AG10803 (cell line): ENCODE measurements at regions not wholly inside any gene's neighbourhood (a gene's known extent, or its start where the extent isn't known, plus 50 kb on each side); places are given as distances from the start of the nearest gene placed in this dataset.

Source experiments
- DNase-seq: peaks from one replicate; pipeline ENCODE4 v3.0.0; 2010; ENCODE audit warnings: low read depth
- H3K4me3 ChIP-seq: 2 replicates; pipeline ENCODE4 v1.5.1; 2011; ENCODE audit warnings: mild to moderate bottlenecking, low read length, control low read depth
- TF ChIP-seq, protein P1 (sequence below): conservative IDR thresholded peaks from 2 replicates; pipeline ENCODE4 v1.5.1; 2011; ENCODE audit warnings: mild to moderate bottlenecking, low read length, control low read depth, inconsistent platforms

DNA sequence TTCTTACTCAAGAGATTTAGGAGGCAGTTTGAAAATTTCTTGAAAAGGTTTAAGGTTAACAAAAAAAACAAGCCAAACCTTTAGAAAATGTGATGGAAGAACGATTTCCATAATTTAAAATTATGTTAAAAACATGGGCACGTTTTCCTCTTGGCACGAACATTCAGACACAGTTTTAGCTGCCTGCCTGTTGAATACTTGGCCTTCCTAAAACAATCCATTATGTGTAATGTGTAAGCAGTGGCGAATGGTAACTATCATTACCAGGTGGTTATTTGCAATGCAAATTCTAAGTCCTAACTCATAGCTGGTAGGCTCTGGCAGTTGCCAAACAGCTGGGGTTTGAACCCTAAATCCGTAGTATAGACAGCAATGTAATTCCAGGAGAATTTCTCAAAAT, 1425.7 kb upstream of the SLC10A2 start:
- TF ChIP-seq, protein P1, sequence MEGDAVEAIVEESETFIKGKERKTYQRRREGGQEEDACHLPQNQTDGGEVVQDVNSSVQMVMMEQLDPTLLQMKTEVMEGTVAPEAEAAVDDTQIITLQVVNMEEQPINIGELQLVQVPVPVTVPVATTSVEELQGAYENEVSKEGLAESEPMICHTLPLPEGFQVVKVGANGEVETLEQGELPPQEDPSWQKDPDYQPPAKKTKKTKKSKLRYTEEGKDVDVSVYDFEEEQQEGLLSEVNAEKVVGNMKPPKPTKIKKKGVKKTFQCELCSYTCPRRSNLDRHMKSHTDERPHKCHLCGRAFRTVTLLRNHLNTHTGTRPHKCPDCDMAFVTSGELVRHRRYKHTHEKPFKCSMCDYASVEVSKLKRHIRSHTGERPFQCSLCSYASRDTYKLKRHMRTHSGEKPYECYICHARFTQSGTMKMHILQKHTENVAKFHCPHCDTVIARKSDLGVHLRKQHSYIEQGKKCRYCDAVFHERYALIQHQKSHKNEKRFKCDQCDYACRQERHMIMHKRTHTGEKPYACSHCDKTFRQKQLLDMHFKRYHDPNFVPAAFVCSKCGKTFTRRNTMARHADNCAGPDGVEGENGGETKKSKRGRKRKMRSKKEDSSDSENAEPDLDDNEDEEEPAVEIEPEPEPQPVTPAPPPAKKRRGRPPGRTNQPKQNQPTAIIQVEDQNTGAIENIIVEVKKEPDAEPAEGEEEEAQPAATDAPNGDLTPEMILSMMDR, result no peak
- no peak for DNase-seq
- no peak overlapping the region for H3K4me3 ChIP-seq

DNA sequence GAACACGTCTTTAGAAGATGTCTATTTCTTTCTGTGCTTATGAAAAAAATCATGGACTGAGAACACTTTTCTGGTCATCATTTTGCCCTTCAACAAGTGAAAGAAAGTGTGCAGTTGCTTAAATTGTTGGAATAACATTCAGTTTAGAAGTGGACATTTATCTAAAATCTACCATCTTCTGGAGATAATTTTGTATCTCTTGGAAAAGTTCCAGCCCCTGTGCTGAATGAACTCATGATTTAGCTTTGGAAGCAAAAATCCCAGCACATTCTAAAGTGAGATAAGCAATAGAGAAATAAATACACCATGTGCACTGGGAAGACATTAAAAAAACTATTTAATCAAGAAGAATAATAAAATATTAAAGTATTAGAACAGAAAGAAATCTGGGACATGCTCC, 1420.8 kb upstream of the SLC10A2 start:
- DNase-seq, result no peak
- no peak overlapping the region for H3K4me3 ChIP-seq
- TF ChIP-seq, protein P1, result no peak

DNA sequence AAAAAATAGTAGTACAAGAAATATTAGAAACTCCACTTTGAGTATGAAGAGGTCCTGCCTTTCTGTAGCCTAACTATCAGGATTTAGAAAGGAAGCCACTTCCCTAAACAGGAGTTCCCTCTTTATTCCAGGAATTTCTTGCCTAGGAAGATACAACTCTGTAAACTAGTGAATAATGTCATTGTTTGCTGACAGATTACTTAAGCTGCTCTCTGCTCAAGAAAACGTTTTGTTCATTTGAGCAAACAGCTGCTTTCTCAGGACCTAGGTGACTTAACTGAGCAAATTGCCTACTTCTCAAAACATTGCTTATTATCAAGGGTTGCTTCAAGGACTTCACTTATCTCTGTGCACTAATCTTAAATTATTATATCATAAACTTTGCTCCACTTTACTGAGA, 1419.4 kb upstream of the SLC10A2 start:
- no peak for DNase-seq
- H3K4me3 ChIP-seq, result no peak overlapping the region
- TF ChIP-seq, protein P1, result no peak

DNA sequence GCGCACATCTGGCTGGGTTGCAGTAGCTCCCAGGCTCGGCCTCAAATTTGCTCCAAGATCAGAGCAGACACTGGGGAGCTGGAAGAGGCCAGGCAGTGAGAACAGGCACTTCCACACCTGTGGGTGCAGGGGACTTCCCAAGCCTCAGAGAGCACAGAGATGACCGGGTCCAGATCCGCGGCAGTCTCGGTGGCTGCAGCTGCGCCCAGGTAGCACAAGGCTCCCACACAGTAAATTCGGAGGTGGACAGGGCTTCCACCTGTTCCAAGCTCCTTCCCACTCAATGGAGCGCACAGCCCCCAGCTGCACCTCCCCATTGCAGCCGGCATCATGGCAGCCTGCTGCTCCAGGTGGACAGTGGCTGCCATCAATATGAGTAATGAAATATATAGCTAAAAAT, 1417.4 kb upstream of the SLC10A2 start:
- DNase-seq, result no peak
- TF ChIP-seq, protein P1, result no peak
- no peak overlapping the region for H3K4me3 ChIP-seq

DNA sequence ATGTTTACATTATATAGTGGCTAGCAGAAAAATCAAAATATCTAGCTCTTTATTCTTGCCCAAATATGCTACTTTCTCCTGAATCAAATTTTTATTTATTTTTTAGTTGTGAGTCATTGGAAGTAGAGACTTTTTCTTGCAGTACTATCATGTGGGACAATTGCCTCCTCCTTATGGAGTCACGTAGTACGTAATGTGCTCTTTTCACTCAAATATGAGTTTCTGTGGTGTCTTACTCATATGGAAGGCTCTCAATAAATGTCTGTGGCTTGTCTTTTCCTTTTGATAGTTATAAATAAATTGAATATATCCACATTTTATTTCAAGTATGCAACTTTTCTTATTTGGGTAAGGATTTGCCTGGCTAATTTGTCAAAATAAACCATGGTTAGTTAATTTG, 1411.0 kb upstream of the SLC10A2 start:
- no peak for DNase-seq
- H3K4me3 ChIP-seq, result no peak overlapping the region
- TF ChIP-seq, protein P1, result no peak

DNA sequence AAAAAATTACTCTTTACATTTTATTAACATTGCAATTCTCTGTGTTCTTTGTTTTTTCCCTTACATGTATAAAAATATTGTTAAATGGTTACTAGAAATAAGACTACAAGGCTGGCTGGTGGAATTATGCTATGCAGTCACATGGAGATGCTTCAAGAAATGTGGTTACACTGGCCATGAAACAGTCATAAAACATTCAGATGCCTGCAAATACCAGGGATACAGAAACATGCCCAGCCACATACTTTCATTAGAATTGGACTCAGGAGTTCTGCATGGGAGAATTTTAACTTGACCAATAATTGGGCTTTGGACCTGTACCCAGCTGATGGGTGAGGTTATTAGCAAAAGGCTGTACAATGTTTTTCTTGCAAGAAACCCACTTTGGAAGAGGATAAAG, 1407.7 kb upstream of the SLC10A2 start:
- DNase-seq, result no peak
- TF ChIP-seq, protein P1, result no peak
- H3K4me3 ChIP-seq, result no peak overlapping the region

DNA sequence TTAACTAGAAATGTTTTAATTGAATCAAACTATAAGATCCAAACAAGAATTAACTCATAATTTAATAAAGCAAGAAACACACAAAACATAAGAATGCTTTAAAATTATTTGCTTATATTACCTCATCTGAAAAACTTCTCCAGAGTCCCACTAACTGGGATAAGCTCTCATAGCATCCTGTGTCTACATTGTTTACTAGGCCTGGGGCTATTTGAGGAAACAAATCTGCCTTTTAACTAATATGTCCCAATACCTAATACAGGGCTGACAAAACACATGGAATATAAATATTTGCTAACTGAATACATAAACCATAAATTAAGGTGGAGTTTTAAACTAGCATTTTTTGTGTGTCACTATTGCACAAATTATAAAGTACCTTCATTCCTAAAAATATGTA, 1399.8 kb upstream of the SLC10A2 start:
- TF ChIP-seq, protein P1, result no peak
- DNase-seq, result no peak
- no peak overlapping the region for H3K4me3 ChIP-seq
